Inflammatory macrophage (primary cell): ENCODE measurements at regions not wholly inside any gene's neighbourhood (a gene's known extent, or its start where the extent isn't known, plus 50 kb on each side); places are given as distances from the start of the nearest gene placed in this dataset.

ENCODE experiments used
- DNase-seq, 2 donors: peaks; one replicate each; pipeline ENCODE4 v3.0.0-alpha.2; 2020 to 2022

GRCh38 chr1:14462851-14463250 is 135.6 kb upstream of the KAZN start:
- no peak for DNase-seq

GRCh38 chr1:14466006-14466405 is 132.5 kb upstream of the KAZN start:
- DNase-seq, result no peak

DNA sequence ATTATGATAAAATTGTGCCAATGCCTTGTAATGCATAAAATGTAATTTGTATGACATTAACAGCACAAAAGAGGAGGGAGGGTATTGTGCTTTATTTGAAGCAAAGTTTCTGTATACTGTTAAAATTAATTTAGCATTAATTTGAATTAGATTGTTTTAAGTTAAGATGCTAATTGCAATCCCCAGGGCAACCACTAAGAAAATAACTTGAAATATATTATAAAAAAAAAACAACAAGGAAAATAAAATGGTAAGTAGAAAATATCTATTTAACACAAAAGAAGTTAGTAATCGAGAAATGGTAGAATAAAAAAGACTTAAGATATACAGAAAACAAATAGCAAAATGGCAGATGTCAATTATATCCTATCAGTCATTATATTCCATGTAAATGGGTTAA is 131.4 kb upstream of the KAZN start:
- DNase-seq, result no peak

- no peak for DNase-seq
These were observed 129.7 kb upstream of the KAZN start for GRCh38 chr1:14468751-14469150.

DNA sequence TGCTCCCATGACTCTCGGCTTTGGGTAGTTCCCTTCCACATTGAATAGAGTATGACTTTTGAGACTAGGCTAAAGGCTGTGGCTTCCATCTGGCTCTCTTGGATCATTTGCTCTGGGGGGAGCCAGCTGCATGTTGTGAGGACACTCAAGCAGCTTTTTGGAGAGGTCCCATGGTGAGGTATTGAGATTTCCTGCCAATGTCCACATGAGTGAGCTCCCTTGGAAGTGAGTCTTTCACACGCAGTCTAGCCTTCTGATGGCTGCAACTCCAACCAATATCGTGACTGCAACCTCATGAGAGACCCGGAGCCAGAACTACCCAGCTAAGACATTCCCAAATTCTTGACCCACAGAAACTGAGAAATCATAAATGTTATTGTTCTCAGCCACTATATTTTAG is 127.7 kb upstream of the KAZN start:
- DNase-seq, result no peak

DNA sequence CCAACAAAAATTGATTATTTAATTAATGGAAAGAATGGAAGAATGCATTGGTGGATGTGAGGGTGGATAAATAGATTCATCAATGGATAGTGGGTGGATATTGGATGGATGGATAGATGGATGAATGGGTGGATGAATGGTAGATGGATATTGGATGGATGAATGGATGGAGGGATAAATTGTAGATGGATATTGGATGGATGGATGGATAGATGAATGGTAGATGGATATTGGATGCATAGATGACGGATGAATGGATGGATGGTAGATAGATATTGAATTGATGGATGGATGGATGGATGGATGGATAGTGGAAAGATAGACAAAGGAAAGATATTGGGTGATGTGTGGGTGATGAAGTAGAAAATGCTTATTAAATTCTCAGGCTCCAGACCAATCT is 123.6 kb upstream of the KAZN start:
- DNase-seq, result no peak

GRCh38 chr1:14476170-14476955 is 122.1 kb upstream of the KAZN start:
- no peak for DNase-seq

GRCh38 chr1:14478120-14478519 is 120.4 kb upstream of the KAZN start:
- no peak for DNase-seq

- DNase-seq, result no peak
These were observed 118.6 kb upstream of the KAZN start for GRCh38 chr1:14479865-14480264.

DNA sequence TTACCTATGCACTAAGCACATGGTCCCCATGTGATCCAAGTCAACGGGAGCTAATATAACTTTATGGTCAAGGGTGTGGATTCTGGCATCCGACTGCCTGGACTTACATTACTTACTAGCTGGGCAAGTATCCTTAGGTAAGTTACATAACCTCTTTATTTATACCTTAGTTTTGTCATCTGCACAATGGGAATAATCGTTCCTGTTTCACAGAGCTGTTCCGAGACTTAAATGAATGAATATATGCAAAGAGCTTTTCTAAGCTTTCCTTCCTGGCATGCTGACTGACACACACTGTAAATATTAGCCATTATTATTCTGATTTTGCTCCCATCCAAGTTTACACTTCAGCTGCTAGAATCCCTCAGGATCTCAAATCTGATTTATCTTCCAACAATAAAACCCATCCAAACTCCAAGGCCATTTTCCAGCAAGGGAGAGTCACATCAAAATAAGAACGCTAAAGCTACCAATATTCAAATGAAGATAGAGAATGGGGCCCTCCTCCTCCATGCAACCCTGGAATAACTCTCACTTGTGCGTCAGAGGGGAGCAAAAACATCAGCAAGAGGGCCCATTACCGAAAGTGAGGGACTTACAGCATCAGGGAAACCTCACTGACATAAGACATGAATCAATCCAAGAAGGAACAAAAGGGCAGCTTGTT is 115.6 kb upstream of the KAZN start:
- DNase-seq, result no peak

DNA sequence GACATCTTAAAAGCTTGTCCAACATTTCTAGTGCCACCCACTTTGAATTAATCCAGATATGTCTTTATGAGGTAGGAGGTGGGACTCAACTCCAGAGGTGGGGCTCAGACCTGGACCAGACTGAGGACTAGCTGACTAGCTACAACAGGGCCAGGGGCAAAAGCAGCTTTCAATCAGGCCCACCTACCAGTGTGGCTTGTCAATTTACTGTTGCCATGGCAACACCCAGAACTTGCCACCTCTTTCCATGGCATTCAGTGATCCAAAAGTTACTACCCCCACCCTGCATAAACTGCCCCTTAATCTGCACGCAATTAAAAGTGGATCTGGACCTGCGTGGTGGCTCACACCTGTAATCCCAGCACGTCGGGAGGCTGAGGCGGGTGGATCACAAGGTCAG is 113.2 kb upstream of the KAZN start:
- no peak for DNase-seq

GRCh38 chr1:14486401-14487201 is 111.9 kb upstream of the KAZN start:
- no peak for DNase-seq

GRCh38 chr1:14487671-14488070 is 110.8 kb upstream of the KAZN start:
- DNase-seq, result no peak

- no peak for DNase-seq
These were observed 103.6 kb upstream of the KAZN start for GRCh38 chr1:14494911-14495310.

- no peak for DNase-seq
These were observed 103.1 kb upstream of the KAZN start for GRCh38 chr1:14495381-14495780.

DNA sequence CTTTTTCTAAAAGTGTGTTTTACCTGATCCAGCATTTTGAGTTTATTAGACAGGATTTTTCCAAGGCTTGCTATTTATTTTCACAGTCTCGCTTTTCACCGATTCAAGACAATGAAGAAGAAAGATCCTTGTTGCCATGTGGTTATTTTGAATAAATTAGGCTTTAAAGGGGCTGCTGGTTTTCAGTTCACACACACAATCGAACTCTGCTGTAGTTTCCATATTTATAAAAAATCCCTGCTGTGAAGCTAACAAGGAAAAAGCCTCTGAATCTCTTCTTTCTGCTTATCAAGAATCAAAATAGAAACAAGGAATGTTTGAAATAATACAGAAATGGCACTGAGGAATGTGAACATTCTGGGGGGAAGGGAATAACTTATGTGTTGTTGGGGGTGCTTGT is 102.5 kb upstream of the KAZN start:
- DNase-seq, result no peak

DNA sequence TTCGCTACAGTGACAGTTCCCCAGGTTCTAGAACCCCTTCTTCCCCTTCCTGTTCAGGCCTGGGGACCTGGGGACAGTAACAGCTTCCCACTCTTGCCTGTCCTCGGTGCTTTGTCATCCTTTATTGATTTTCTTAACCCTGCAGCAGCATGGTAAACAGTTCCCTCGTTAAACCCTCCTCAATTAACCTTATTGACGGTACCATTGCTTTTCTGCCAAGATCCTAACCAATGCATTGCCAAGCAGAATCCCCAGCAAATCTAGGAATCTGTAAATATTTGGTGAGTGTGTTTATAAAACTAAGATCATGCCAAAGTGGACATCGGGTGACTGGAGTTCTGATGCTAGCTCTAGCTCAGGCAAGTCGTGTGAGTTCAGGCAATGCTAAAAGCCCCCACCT is 99.6 kb upstream of the KAZN start:
- no peak for DNase-seq

GRCh38 chr1:14499312-14500040 is 99.0 kb upstream of the KAZN start:
- no peak for DNase-seq

DNA sequence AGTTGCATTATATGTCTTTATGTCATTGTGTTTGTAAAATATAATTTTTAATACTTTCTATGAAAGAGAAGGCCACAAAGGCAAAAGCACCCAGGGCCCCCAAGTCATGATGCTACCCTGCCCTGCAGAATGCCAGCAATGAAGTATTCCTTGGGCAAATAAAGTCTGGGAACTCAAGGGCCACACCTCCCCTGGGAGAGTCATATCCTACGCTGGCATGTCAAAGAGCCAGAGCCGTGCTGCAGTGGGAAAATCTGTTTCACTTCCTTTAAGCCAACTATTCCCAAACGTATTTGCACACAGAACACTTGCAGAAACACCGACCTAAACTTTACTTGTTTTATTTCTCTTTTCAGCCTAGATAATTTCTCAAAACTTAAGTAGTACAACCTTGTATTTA is 98.4 kb upstream of the KAZN start:
- no peak for DNase-seq

DNA sequence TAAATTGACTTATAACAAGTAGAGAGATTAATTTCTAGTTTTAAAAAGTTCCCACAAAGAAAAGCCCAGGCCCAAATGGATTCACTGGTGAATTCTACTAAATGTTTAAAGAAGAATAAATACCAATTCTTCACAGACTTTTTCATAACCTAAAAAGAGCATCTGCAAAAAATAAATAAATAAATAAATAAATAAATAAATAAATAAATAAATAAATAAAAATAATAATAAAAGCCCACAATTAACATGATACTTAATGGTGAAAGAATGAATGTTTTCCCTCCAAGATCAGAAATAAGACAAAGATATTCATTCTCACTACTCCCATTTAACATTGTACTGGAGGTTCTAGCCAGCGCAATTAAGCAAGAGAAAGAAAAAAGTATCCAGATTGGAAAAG is 97.6 kb upstream of the KAZN start:
- DNase-seq, result no peak

DNA sequence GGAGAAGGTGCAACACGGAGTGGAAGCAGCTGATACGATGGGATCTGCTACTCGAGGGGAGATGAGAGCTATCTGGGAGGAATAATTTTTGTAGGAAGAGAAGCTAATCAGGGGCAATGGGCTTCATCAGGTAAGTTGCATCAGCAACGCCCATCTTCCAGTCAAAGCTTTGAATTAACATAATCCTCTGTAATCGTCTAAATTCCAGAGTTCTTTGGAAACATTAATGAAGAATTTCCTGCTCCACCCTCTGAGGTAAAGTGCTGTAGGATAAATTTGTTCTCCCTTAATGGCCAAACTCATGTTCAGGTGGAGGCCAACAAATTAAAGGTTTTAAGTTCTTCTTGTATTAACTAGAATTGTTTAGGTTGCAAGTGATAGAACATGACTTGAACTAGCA is 94.0 kb upstream of the KAZN start:
- no peak for DNase-seq

DNA sequence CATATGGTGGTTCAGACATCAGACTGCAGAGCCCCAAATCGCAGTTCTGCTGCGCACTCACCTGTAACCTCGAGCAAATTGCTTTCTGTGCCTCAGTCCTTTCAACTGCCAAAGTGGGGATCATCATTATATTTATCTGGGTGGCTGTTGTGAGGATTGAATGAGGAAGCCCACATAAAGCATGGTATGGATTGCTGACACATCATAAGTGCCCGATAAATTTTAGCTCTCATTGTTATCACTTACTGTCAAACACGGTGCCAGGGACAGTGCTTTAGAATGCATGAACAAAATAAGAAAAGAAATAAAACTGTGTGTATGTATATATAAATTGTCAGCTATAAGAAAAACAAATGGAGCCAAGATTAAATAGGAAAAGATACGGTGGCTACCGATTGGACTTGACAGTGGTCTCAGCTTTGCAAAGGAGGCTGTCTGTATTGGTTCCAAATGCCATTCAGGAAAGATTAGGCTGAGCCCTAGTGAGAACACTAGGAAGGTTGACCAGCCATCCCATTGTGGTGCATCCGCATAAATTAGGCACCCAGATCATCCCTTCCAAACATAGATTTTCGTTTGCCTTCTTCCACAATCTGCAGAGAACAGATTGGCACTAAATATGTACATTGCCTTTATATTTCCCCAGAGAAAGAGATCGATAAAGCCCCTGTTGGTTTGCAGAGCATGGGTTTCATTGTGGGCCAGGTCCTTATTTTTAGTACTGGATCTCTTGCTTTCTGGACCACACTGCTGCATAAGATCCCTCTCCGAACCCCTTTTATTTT is 91.8 kb upstream of the KAZN start:
- DNase-seq, result no peak
